WTC11 (cell line): ENCODE measurements at regions not wholly inside any gene's neighbourhood (a gene's known extent, or its start where the extent isn't known, plus 50 kb on each side); places are given as distances from the start of the nearest gene placed in this dataset.

Source experiments
- ATAC-seq: fragments of 200-7000 bp; cut with Tn5 transposase; 2 replicates; pipeline ENCODE4 v1.10.0; 2021; ENCODE audit warnings: mild to moderate bottlenecking, moderate library complexity
- CTCF ChIA-PET: fragments of 300-600 bp; sonication (Branson Sonifier 250); formaldehyde crosslinking; loops from one replicate; lab custom pipeline; 2021; ENCODE audit warnings: antibody characterized with exemption; lab: Charles Lee
- POLR2A ChIA-PET: fragments of 350-600 bp; sonication (Branson Sonifier 250); formaldehyde crosslinking; loops from one replicate; lab custom pipeline; 2021; ENCODE audit warnings: antibody characterized with exemption; lab: Charles Lee
- DNase-seq: peaks from one replicate; pipeline ENCODE4 v3.0.0; 2021; ENCODE audit warnings: low spot score
- H3K27ac Mint-ChIP-seq: 2 replicates; pipeline ENCODE4 v1.8.0; 2021; ENCODE audit warnings: mixed read lengths
- H3K27me3 Mint-ChIP-seq: 2 replicates; pipeline ENCODE4 v1.8.0; 2021; ENCODE audit warnings: low read depth, mild to moderate bottlenecking, moderate library complexity, mixed read lengths
- H3K36me3 Mint-ChIP-seq: 2 replicates; pipeline ENCODE4 v1.8.0; 2021; ENCODE audit warnings: mixed read lengths
- H3K4me1 Mint-ChIP-seq: 2 replicates; pipeline ENCODE4 v1.8.0; 2022; ENCODE audit warnings: mixed read lengths
- H3K4me3 Mint-ChIP-seq: 2 replicates; pipeline ENCODE4 v1.8.0; 2021; ENCODE audit warnings: mild to moderate bottlenecking, moderate library complexity, mixed read lengths
- H3K9me3 Mint-ChIP-seq: 2 replicates; pipeline ENCODE4 v1.8.0; 2021; ENCODE audit warnings: mixed read lengths
- AFF4 ChIP-seq: sonication (generic); formaldehyde crosslinking; IDR thresholded peaks from 2 replicates; pipeline ENCODE4 v1.8.1; 2023; ENCODE audit warnings: mild to moderate bottlenecking, missing genetic modification reagents, borderline replicate concordance
- CBFB ChIP-seq: sonication (generic); formaldehyde crosslinking; IDR thresholded peaks from 2 replicates; pipeline ENCODE4 v1.8.1; 2022; ENCODE audit warnings: mild to moderate bottlenecking, low read depth, missing genetic modification reagents
- CREB1 ChIP-seq: sonication (generic); formaldehyde crosslinking; IDR thresholded peaks from 2 replicates; pipeline ENCODE4 v1.8.0; 2023; ENCODE audit warnings: mild to moderate bottlenecking, missing genetic modification reagents
- E2F4 ChIP-seq: sonication (generic); formaldehyde crosslinking; IDR thresholded peaks from 2 replicates; pipeline ENCODE4 v1.8.1; 2022; ENCODE audit warnings: low read depth, mild to moderate bottlenecking, moderate library complexity, missing genetic modification reagents, borderline replicate concordance
- FOXJ3 ChIP-seq: sonication (generic); formaldehyde crosslinking; IDR thresholded peaks from 2 replicates; pipeline ENCODE4 v1.9.0; 2021; ENCODE audit warnings: missing genetic modification reagents, mild to moderate bottlenecking, borderline replicate concordance
- GABPB1 ChIP-seq: sonication (generic); formaldehyde crosslinking; IDR thresholded peaks from 2 replicates; pipeline ENCODE4 v1.8.1; 2023; ENCODE audit warnings: mild to moderate bottlenecking, missing genetic modification reagents
- HMGXB4 ChIP-seq: sonication (generic); formaldehyde crosslinking; IDR thresholded peaks from 2 replicates; pipeline ENCODE4 v1.8.1; 2023; ENCODE audit warnings: mild to moderate bottlenecking, moderate library complexity, missing genetic modification reagents
- JAZF1 ChIP-seq: fragments of 250-450 bp; sonication (Bioruptor Pico); IDR thresholded peaks from 2 replicates; pipeline ENCODE4 v1.9.0; 2021; ENCODE audit warnings: moderate library complexity, mild to moderate bottlenecking, inconsistent platforms
- NFE2L1 ChIP-seq: sonication (generic); formaldehyde crosslinking; IDR thresholded peaks from 2 replicates; pipeline ENCODE4 v1.8.1; 2023; ENCODE audit warnings: missing genetic modification reagents
- PRDM15 ChIP-seq: sonication (generic); formaldehyde crosslinking; IDR thresholded peaks from 2 replicates; pipeline ENCODE4 v1.8.0; 2022; ENCODE audit warnings: missing genetic modification reagents
- ZNF121 ChIP-seq: sonication (generic); formaldehyde crosslinking; IDR thresholded peaks from 2 replicates; pipeline ENCODE4 v1.8.0; 2023; ENCODE audit warnings: missing genetic modification reagents
- ZNF219 ChIP-seq: sonication (generic); formaldehyde crosslinking; IDR thresholded peaks from 2 replicates; pipeline ENCODE4 v1.8.0; 2023; ENCODE audit warnings: missing genetic modification reagents, mild to moderate bottlenecking, borderline replicate concordance
- ZNF232 ChIP-seq: sonication (generic); formaldehyde crosslinking; IDR thresholded peaks from 2 replicates; pipeline ENCODE4 v1.8.0; 2022; ENCODE audit warnings: mild to moderate bottlenecking, missing genetic modification reagents
- ZNF416 ChIP-seq: fragments of 250-450 bp; sonication (Bioruptor Pico); IDR thresholded peaks from 2 replicates; pipeline ENCODE4 v1.9.0; 2021; ENCODE audit warnings: mild to moderate bottlenecking, inconsistent platforms
- ZNF425 ChIP-seq: fragments of 250-450 bp; sonication (Bioruptor Pico); conservative IDR thresholded peaks from 2 replicates; pipeline ENCODE4 v1.9.0; 2021; ENCODE audit warnings: mild to moderate bottlenecking
- ZNF512 ChIP-seq: sonication (generic); formaldehyde crosslinking; IDR thresholded peaks from 2 replicates; pipeline ENCODE4 v1.8.1; 2022; ENCODE audit warnings: missing genetic modification reagents, borderline replicate concordance
- ZSCAN18 ChIP-seq: fragments of 250-450 bp; sonication (Bioruptor Pico); IDR thresholded peaks from 2 replicates; pipeline ENCODE4 v2.1.2; 2022; ENCODE audit warnings: mild to moderate bottlenecking, moderate library complexity

- TF ChIP-seq ZNF512 (CRISPR knock-in tag) (no peak), ZNF232 (CRISPR knock-in tag) (no peak)
Measured at GRCh38 chr9:108274971-108275370, 580.8 kb downstream of the ACTL7B start (continued).

- Mint-ChIP-seq H3K27ac (no peak overlapping the region), H3K27me3 (no peaks in the 10 kb centered on the region; the same call in 1 of the 2 replicates), H3K4me1 (peaks cover 27% of the 10 kb centered on the region), H3K36me3 (no peaks in the 10 kb centered on the region), H3K4me3 (no peak overlapping the region), H3K9me3 (no peaks in the 10 kb centered on the region)
- ATAC-seq (no peak), DNase-seq (no peak)
- POLR2A ChIA-PET = no interaction called here
- TF ChIP-seq PRDM15 (no peak), ZSCAN18 (CRISPR knock-in tag) (no peak), FOXJ3 (CRISPR knock-in tag) (no peak), ZNF425 (no peak), ZNF121 (no peak), GABPB1 (CRISPR knock-in tag) (no peak), JAZF1 (CRISPR knock-in tag) (no peak), ZNF219 (CRISPR knock-in tag) (no peak), AFF4 (CRISPR knock-in tag) (no peak), NFE2L1 (no peak), CREB1 (CRISPR knock-in tag) (no peak), HMGXB4 (no peak), CBFB (no peak), ZNF416 (no peak), E2F4 (no peak)
- CTCF ChIA-PET = interaction anchor here (1.3 to 3.9 kb wide), 3 partner anchors 8 to 142 kb away, joined by 3 to 16 read pairs (median 5); no protein-coding TSS in a partner anchor
Measured at GRCh38 chr9:108273988-108274387, 581.8 kb downstream of the ACTL7B start.
